Activated T-helper 2 cell treated with anti-CD3 and anti-CD28 coated beads, Interferon-gamma antibody, Interleukin-2, Interleukin-4, amounts not matched to agents 10 μg/mL and 5 μg/mL and 100 μg/mL, durations not matched to agents 14 hours and 24 hours and 36 hours (primary cell): ENCODE measurements at regions not wholly inside any gene's neighbourhood (a gene's known extent, or its start where the extent isn't known, plus 50 kb on each side); places are given as distances from the start of the nearest gene placed in this dataset.
"Not testable (repeated sequence)": the region's sequence is repeated elsewhere in the genome, so short reads cannot be mapped to it uniquely, and the experiment has no call there.

Source experiments
- DNase-seq: peaks from one replicate; pipeline ENCODE4 v3.0.0; 2021; ENCODE audit warnings: low spot score
- H3K27ac Mint-ChIP-seq: one replicate; pipeline ENCODE4 v1.8.0; 2021; ENCODE audit warnings: mixed read lengths
- H3K27me3 Mint-ChIP-seq: one replicate; pipeline ENCODE4 v1.8.0; 2021; ENCODE audit warnings: low read depth, mixed read lengths
- H3K36me3 Mint-ChIP-seq: one replicate; pipeline ENCODE4 v1.8.0; 2021; ENCODE audit warnings: low read depth, mixed read lengths
- H3K4me1 Mint-ChIP-seq: one replicate; pipeline ENCODE4 v1.8.0; 2021; ENCODE audit warnings: low read depth, mixed read lengths
- H3K4me3 Mint-ChIP-seq: one replicate; pipeline ENCODE4 v1.8.0; 2021; ENCODE audit warnings: low read depth, mild to moderate bottlenecking, moderate library complexity, mixed read lengths
- H3K9me3 Mint-ChIP-seq: one replicate; pipeline ENCODE4 v1.8.0; 2021; ENCODE audit warnings: mixed read lengths
- intact Hi-C: fragments of 100-400 bp; cut with micrococcal nuclease; formaldehyde crosslinking; loops from one replicate; pipeline ENCODE4 v1.15.1; 2023

- intact Hi-C loops: no loop called here
- no peaks in the 10 kb centered on the region for H3K27me3 Mint-ChIP-seq
- no peak overlapping the region for H3K27ac Mint-ChIP-seq
- H3K36me3 Mint-ChIP-seq: peaks cover 13% of the 10 kb centered on the region
- H3K4me1 Mint-ChIP-seq: no peaks in the 10 kb centered on the region
- no peak for DNase-seq
- H3K9me3 Mint-ChIP-seq: peaks cover 48% of the 10 kb centered on the region
- no peak overlapping the region for H3K4me3 Mint-ChIP-seq
These were observed 95.1 kb downstream of the RPAP3 start for GRCh38 chr12:47610686-47611252.

DNA sequence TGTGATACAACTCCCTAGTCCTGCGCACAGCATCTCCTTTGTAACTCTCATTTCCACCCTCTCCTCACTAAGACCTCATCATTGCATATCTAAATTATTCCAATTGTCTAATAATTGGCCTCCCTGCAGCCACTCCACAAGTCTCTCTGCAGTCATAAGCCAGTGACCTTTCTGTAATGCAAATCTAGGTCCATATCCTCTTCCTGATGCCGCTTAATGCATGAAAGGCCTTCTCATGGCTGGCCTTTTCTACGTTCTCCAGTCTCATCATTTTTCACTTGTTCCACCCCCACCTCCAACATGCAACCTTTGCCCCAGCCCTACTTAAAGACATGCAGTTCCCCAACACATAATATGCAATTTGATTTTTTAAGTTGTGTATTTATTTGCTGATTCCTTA lies 96.0 kb downstream of the RPAP3 start:
- H3K9me3 Mint-ChIP-seq: peaks cover 52% of the 10 kb centered on the region
- H3K36me3 Mint-ChIP-seq: peaks cover 17% of the 10 kb centered on the region
- DNase-seq: no peak
- peaks cover 5% of the 10 kb centered on the region for H3K4me1 Mint-ChIP-seq
- no peak overlapping the region for H3K27ac Mint-ChIP-seq
- no peak overlapping the region for H3K4me3 Mint-ChIP-seq
- intact Hi-C loops: no loop called here
- H3K27me3 Mint-ChIP-seq: no peaks in the 10 kb centered on the region

DNA sequence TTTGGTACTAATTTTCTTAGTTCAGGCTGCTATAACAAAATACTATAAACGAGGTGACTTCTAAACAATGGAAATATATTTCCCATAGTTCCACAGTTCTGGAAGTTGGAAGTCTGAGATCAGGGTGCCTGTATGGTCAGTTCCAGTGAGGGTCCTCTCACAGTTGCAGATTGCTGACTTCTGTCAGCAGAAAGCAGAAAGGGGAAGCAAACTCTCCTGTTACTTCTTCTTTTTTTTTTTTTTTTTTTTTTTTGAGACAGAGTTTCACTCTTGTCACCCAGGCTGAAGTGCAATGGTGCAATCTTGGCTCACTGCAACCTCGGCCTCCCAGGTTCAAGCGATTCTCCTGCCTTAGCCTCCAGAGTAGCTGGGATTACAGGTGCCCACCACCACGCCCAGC lies 97.2 kb downstream of the RPAP3 start:
- intact Hi-C loops, DNase-seq, H3K4me3 Mint-ChIP-seq, H3K27me3 Mint-ChIP-seq, H3K27ac Mint-ChIP-seq: not testable (repeated sequence)
- Mint-ChIP-seq H3K36me3 (peaks cover 22% of the 10 kb centered on the region), H3K4me1 (peaks cover 10% of the 10 kb centered on the region), H3K9me3 (peaks cover 45% of the 10 kb centered on the region)

DNA sequence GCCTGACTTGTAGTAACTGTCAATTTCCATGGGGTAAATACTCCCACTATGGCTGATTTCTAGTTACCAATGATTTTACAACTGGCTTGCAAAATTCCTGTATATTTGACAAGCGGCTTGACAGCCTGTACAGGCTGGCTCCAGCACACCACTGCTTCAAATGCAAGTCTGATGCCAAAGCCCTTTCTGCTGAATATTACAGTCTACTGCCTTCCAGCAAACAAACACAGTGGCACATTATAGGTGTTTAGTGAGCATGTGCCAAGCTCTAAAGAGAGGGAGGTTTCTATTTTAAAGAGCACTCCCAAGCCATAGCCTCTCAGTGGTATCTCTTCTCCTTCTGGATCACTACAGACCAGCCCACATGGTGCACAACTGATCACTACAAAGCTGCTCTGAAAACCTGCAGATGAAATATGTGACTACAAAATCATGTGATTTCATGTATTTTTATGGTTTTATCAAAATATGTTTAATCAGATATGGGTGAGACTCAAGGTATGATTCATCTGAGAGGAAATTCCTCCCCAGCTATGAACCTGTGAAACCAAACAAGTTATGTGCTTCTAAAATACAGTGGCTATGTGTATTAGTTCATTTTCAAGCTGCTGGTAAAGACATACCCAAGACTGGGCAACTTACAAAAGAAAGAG lies 101.5 kb downstream of the RPAP3 start:
- intact Hi-C loops: loop anchor here (1.0 kb wide), 1 partner anchor 30 kb away; no protein-coding TSS in a partner anchor
- DNase-seq: no peak
- Mint-ChIP-seq H3K27ac (no peak overlapping the region), H3K27me3 (no peaks in the 10 kb centered on the region), H3K4me1 (peaks cover 12% of the 10 kb centered on the region), H3K4me3 (no peak overlapping the region), H3K36me3 (peaks cover 16% of the 10 kb centered on the region), H3K9me3 (peaks cover 29% of the 10 kb centered on the region)

GRCh38 chr12:47602949-47603558 lies 102.8 kb downstream of the RPAP3 start:
- Mint-ChIP-seq H3K36me3 (peaks cover 16% of the 10 kb centered on the region), H3K4me3 (no peak overlapping the region), H3K9me3 (peaks cover 24% of the 10 kb centered on the region), H3K27me3 (no peaks in the 10 kb centered on the region), H3K4me1 (peaks cover 12% of the 10 kb centered on the region), H3K27ac (no peak overlapping the region)
- DNase-seq: no peak
- intact Hi-C loops: no loop called here

- no peaks in the 10 kb centered on the region for H3K27me3 Mint-ChIP-seq
- H3K4me3 Mint-ChIP-seq: no peak overlapping the region
- H3K4me1 Mint-ChIP-seq: peaks cover 12% of the 10 kb centered on the region
- H3K27ac Mint-ChIP-seq: no peak overlapping the region
- intact Hi-C loops: no loop called here
- peaks cover 16% of the 10 kb centered on the region for H3K36me3 Mint-ChIP-seq
- H3K9me3 Mint-ChIP-seq: peaks cover 17% of the 10 kb centered on the region
- DNase-seq: no peak
These were observed 103.5 kb downstream of the RPAP3 start for GRCh38 chr12:47602325-47602724.

DNA sequence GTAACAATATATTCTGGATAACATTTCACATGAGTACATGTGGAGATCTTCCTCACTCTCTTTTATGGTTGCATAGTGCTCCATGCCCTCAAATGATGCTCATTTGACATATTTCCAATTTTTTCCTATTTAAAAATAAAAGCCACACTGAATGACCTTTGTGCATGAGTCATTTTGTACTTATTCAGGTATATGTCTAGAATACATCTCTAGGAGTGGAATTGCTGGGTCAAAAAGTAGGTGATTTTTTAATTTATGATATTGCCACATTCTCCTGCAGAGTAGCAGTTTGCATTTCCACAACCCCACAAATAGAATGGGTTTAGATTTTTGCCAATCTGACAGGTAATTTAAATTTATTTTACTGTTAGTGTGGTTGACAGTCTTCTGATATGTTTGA lies 104.8 kb downstream of the RPAP3 start:
- Mint-ChIP-seq H3K36me3 (peaks cover 9% of the 10 kb centered on the region), H3K4me3 (no peak overlapping the region), H3K9me3 (peaks cover 8% of the 10 kb centered on the region), H3K27me3 (no peaks in the 10 kb centered on the region), H3K27ac (no peak overlapping the region), H3K4me1 (peaks cover 12% of the 10 kb centered on the region)
- intact Hi-C loops: no loop called here
- DNase-seq: no peak

- Mint-ChIP-seq H3K27me3 (peaks cover under 1% of the 10 kb centered on the region), H3K4me3 (no peak overlapping the region), H3K36me3 (no peaks in the 10 kb centered on the region), H3K27ac (no peak overlapping the region), H3K4me1 (no peaks in the 10 kb centered on the region), H3K9me3 (no peaks in the 10 kb centered on the region)
- no peak for DNase-seq
- intact Hi-C loops: no loop called here
These were observed 114.0 kb downstream of the RPAP3 start for GRCh38 chr12:47591795-47592194.

- intact Hi-C loops: no loop called here
- H3K27me3 Mint-ChIP-seq: peaks cover 1% of the 10 kb centered on the region
- H3K4me1 Mint-ChIP-seq: no peaks in the 10 kb centered on the region
- no peaks in the 10 kb centered on the region for H3K9me3 Mint-ChIP-seq
- H3K36me3 Mint-ChIP-seq: no peaks in the 10 kb centered on the region
- no peak overlapping the region for H3K4me3 Mint-ChIP-seq
- no peak overlapping the region for H3K27ac Mint-ChIP-seq
- DNase-seq: no peak
These were observed 114.5 kb downstream of the RPAP3 start for GRCh38 chr12:47591361-47591791.

GRCh38 chr12:47590771-47591360 lies 115.0 kb downstream of the RPAP3 start:
- intact Hi-C loops: no loop called here
- Mint-ChIP-seq H3K27ac (no peak overlapping the region), H3K36me3 (no peaks in the 10 kb centered on the region), H3K4me3 (no peak overlapping the region), H3K9me3 (no peaks in the 10 kb centered on the region), H3K4me1 (peaks cover 1% of the 10 kb centered on the region), H3K27me3 (peaks cover 1% of the 10 kb centered on the region)
- no peak for DNase-seq

GRCh38 chr12:47586952-47587669 lies 118.7 kb downstream of the RPAP3 start:
- Mint-ChIP-seq H3K27me3 (peaks cover 1% of the 10 kb centered on the region), H3K9me3 (no peaks in the 10 kb centered on the region), H3K36me3 (no peaks in the 10 kb centered on the region), H3K27ac (no peak overlapping the region), H3K4me1 (peaks cover 1% of the 10 kb centered on the region), H3K4me3 (no peak overlapping the region)
- intact Hi-C loops: no loop called here
- no peak for DNase-seq

DNA sequence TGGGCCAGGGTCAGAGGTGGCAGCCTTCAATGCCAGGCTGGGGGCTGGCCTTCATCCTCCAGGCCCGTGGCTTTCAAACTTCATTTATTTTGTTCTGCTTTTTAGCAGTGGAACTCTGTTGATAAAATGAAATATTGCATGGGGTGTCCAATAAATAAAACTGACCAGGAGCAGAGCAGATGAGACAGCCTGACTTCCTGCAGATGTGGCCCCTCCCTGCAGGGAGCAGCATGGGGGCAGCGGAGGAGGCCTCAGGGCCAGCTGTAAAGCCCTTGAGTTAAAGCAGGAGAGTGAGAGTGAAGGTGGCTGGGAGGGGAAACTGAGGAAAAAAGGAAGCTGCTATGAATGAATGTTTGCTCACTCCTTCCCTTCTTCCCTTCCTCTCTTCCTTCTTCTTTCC lies 120.3 kb downstream of the RPAP3 start:
- Mint-ChIP-seq H3K4me3 (no peak overlapping the region), H3K27me3 (peaks cover 1% of the 10 kb centered on the region), H3K27ac (no peak overlapping the region), H3K4me1 (peaks cover 1% of the 10 kb centered on the region), H3K9me3 (no peaks in the 10 kb centered on the region), H3K36me3 (no peaks in the 10 kb centered on the region)
- intact Hi-C loops: no loop called here
- DNase-seq: no peak
